ENCODE measurements at regions not wholly inside any gene's neighbourhood (a gene's known extent, or its start where the extent isn't known, plus 50 kb on each side); places are given as distances from the start of the nearest gene placed in this dataset.

DNA sequence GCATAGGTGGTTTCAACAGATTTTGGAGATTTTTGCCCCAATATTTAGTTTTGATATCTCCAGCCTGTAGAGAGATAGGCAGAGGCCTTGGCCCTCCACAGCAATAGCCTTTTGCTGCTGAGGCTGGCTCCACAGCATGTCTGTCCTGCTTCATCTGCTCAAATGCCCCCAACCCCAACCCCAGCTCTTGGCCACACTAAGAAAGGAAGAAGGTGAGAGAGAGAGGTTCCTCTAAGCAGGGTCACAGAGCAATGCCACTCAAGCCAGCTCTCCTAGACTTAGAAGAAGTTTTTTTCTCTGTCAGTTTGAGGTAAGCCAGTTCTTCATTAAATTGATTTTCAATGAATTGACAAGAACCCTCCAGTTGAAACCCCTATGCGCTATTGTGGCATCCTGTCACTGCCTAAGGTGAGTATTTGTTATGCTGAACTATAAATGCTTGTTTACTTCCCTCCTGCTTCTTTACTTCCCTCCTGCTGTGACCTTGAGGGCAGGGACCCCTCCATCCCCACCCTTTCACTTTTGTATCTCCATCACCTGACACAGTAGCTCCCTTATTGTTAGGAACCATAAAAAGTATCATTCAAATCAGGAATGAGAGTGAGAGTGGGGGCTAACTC lies 366.2 kb upstream of the CNR1 start (continued):
- TF ChIP-seq MEIS2 (CRISPR knock-in tag; IDR thresholded peaks at IDR 0.05) (no peak), DNMT1 (CRISPR knock-in tag; IDR thresholded peaks at IDR 0.05) (no peak), ZNF3 (CRISPR knock-in tag; IDR thresholded peaks at IDR 0.05) (no peak)
- TF ChIP-seq, protein P1, sequence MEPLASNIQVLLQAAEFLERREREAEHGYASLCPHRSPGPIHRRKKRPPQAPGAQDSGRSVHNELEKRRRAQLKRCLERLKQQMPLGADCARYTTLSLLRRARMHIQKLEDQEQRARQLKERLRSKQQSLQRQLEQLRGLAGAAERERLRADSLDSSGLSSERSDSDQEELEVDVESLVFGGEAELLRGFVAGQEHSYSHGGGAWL (CRISPR knock-in tag; IDR thresholded peaks at IDR 0.05): no peak

- WGBS (ENCODE audit: low lambda C conversion rate): 58% methylated on average over 4 of the region's 4 CpGs
- Histone ChIP-seq H3K79me2 (ENCODE audit: insufficient read depth, low read length) (no peaks in the 10 kb centered on the region), H3K4me1 (ENCODE audit: insufficient read depth, low read length) (no peaks in the 10 kb centered on the region), H3K27me3 (ENCODE audit: control insufficient read depth in 1 of 2, insufficient read depth in 2 of 2, low read length in 2 of 2) (peaks cover 0 to 12% of the 10 kb centered on the region in 2 experiments; a peak in 1 of 5 replicates), H3K4me3 (replicated peaks in 1 of 3; ENCODE audit: insufficient read depth in 1 of 3, low read depth in 2 of 3, low read length in 3 of 3) (no peak overlapping the region), H2AFZ (ENCODE audit: low read length) (no peak overlapping the region), H3K4me2 (ENCODE audit: low read depth, low read length) (no peak overlapping the region), H3K9ac (ENCODE audit: insufficient read depth, low read depth, low read length) (no peak overlapping the region), H3K9me3 (ENCODE audit: low read length) (no peaks in the 10 kb centered on the region), H4K20me1 (ENCODE audit: insufficient read depth, low read length) (no peaks in the 10 kb centered on the region), H3K36me3 (replicated peaks in 1 of 2; ENCODE audit: control insufficient read depth in 1 of 2, insufficient read depth in 2 of 2, low read length in 2 of 2) (no peaks in the 10 kb centered on the region), H3K27ac (ENCODE audit: extremely low read length, insufficient read depth, low read length) (no peak overlapping the region)
- in situ Hi-C loops (cut with HindIII; ENCODE audit: extremely low pct_ligation_motif_present, low pct_unique_long_range_greater_than_20kb) (no loop called here), intact Hi-C loops (cut with micrococcal nuclease; ENCODE audit: unreplicated experiment) (no loop called here)
- no peak for FAIRE-seq
- ChIA-PET CTCF (ENCODE audit: low intra/inter-chr PET ratio, low total read pairs) (no interaction called here), POLR2A (no interaction called here)
- no peak for TF ChIP-seq HDAC6 (IDR thresholded peaks at IDR 0.05; ENCODE audit: low read depth, low read length)
- DNase-seq (ENCODE audit: low spot score): no peak
- ATAC-seq: no peak
- BruUV-seq (replicated peaks): no TSS peak
Observed at GRCh38 chr6:88529726-88530125, 363.6 kb upstream of the CNR1 start.

DNA sequence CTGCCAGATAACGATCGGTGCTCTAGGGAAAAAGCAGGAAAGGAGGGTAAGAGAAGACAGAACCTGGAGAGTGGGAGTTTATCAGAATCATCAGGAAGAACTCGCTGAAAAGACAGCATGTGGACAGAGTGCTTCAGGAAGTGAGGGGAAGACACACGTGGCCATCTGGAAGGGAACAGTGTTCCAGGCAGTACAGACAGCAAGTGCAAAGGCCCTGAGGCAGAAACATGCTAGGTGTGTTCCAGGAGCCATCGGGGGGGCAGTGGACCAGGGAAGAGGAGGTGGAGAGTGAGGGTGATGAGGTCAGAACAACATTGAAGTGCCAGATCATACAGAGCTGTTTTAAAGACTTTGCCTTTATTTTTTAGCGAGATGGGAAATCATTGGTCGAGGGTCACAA lies 354.3 kb upstream of the CNR1 start:
- WGBS (ENCODE audit: low lambda C conversion rate): 12% methylated on average over 7 of the region's 7 CpGs
- no peak overlapping the region for H2AFZ ChIP-seq (ENCODE audit: low read length)
- H3K27me3 ChIP-seq (ENCODE audit: control insufficient read depth in 1 of 2, insufficient read depth in 2 of 2, low read length in 2 of 2): no peaks in the 10 kb centered on the region
- FAIRE-seq: no peak
- H3K4me2 ChIP-seq (ENCODE audit: low read depth, low read length): no peak overlapping the region
- H3K4me1 ChIP-seq (ENCODE audit: insufficient read depth, low read length): no peaks in the 10 kb centered on the region
- H3K9ac ChIP-seq (ENCODE audit: insufficient read depth, low read depth, low read length): no peak overlapping the region
- intact Hi-C loops (cut with micrococcal nuclease; ENCODE audit: unreplicated experiment): no loop called here
- DNase-seq (ENCODE audit: low spot score): no peak
- POLR2A ChIA-PET: no interaction called here
- no peaks in the 10 kb centered on the region for H3K9me3 ChIP-seq (ENCODE audit: low read length)
- H3K36me3 ChIP-seq (replicated peaks in 1 of 2; ENCODE audit: control insufficient read depth in 1 of 2, insufficient read depth in 2 of 2, low read length in 2 of 2): no peaks in the 10 kb centered on the region
- no peak overlapping the region for H3K27ac ChIP-seq (ENCODE audit: extremely low read length, insufficient read depth, low read length)
- H4K20me1 ChIP-seq (ENCODE audit: insufficient read depth, low read length): no peaks in the 10 kb centered on the region
- H3K4me3 ChIP-seq (replicated peaks in 1 of 3; ENCODE audit: insufficient read depth in 1 of 3, low read depth in 2 of 3, low read length in 3 of 3): no peak overlapping the region
- no TSS peak for BruUV-seq (replicated peaks)
- in situ Hi-C loops (cut with HindIII; ENCODE audit: extremely low pct_ligation_motif_present, low pct_unique_long_range_greater_than_20kb): no loop called here
- ATAC-seq: no peak
- CTCF ChIA-PET (ENCODE audit: low intra/inter-chr PET ratio, low total read pairs): no interaction called here
- H3K79me2 ChIP-seq (ENCODE audit: insufficient read depth, low read length): no peaks in the 10 kb centered on the region
- no peak for TF ChIP-seq ZNF33B (CRISPR knock-in tag; IDR thresholded peaks at IDR 0.05)
- TF ChIP-seq ARID4A (CRISPR knock-in tag; IDR thresholded peaks at IDR 0.05; ENCODE audit: borderline replicate concordance): no peak
- TF ChIP-seq GRHL1 (CRISPR knock-in tag; conservative IDR thresholded peaks at IDR 0.05): no peak
- no peak for TF ChIP-seq MYC (CRISPR knock-in tag; IDR thresholded peaks at IDR 0.05; ENCODE audit: borderline replicate concordance)
